ENCODE measurements at regions not wholly inside any gene's neighbourhood (a gene's known extent, or its start where the extent isn't known, plus 50 kb on each side); places are given as distances from the start of the nearest gene placed in this dataset.

- TF ChIP-seq, protein P1, sequence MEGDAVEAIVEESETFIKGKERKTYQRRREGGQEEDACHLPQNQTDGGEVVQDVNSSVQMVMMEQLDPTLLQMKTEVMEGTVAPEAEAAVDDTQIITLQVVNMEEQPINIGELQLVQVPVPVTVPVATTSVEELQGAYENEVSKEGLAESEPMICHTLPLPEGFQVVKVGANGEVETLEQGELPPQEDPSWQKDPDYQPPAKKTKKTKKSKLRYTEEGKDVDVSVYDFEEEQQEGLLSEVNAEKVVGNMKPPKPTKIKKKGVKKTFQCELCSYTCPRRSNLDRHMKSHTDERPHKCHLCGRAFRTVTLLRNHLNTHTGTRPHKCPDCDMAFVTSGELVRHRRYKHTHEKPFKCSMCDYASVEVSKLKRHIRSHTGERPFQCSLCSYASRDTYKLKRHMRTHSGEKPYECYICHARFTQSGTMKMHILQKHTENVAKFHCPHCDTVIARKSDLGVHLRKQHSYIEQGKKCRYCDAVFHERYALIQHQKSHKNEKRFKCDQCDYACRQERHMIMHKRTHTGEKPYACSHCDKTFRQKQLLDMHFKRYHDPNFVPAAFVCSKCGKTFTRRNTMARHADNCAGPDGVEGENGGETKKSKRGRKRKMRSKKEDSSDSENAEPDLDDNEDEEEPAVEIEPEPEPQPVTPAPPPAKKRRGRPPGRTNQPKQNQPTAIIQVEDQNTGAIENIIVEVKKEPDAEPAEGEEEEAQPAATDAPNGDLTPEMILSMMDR (IDR thresholded peaks at IDR 0.05): no peak
- no peak for TF ChIP-seq POLR2A (IDR thresholded peaks at IDR 0.05)
Measured at GRCh38 chr5:36436306-36436705, 134.6 kb upstream of the RANBP3L start.

Measured in stomach (tissue), 4 donors.